HFFc6 (cell line): ENCODE measurements at regions not wholly inside any gene's neighbourhood (a gene's known extent, or its start where the extent isn't known, plus 50 kb on each side); places are given as distances from the start of the nearest gene placed in this dataset.
"Not testable (repeated sequence)": the region's sequence is repeated elsewhere in the genome, so short reads cannot be mapped to it uniquely, and the experiment has no call there.

Experiments
- DNase-seq: peaks from one replicate; pipeline ENCODE4 v3.0.0-alpha.2; 2018
- H3K27ac Mint-ChIP-seq: 2 replicates; pipeline ENCODE4 v1.8.0; 2020; ENCODE audit warnings: mild to moderate bottlenecking, mixed read lengths
- H3K27me3 Mint-ChIP-seq: 2 replicates; pipeline ENCODE4 v1.8.0; 2021; ENCODE audit warnings: mild to moderate bottlenecking, moderate library complexity, mixed read lengths; ENCODE audit not compliant: insufficient read depth
- H3K36me3 Mint-ChIP-seq: 2 replicates; pipeline ENCODE4 v1.8.0; 2021; ENCODE audit warnings: low read depth, mixed read lengths
- H3K4me1 Mint-ChIP-seq: 2 replicates; pipeline ENCODE4 v1.8.0; 2020; ENCODE audit warnings: low read depth, mixed read lengths
- H3K4me3 Mint-ChIP-seq: 2 replicates; pipeline ENCODE4 v1.8.0; 2020; ENCODE audit warnings: mild to moderate bottlenecking, moderate library complexity, mixed read lengths
- H3K9me3 Mint-ChIP-seq: 2 replicates; pipeline ENCODE4 v1.8.0; 2020; ENCODE audit warnings: mild to moderate bottlenecking, mixed read lengths
- CTCF ChIP-seq: fragments of 200-600 bp; sonication (generic); IDR thresholded peaks from 2 replicates; pipeline ENCODE4 v1.5.0; 2021; ENCODE audit warnings: antibody characterized with exemption, mild to moderate bottlenecking

- TF ChIP-seq CTCF, result no peak
Observed at GRCh38 chr6:23790756-23791155, 335.3 kb upstream of the NRSN1 start.

GRCh38 chr6:23797041-23797440 is 329.0 kb upstream of the NRSN1 start:
- Mint-ChIP-seq H3K27me3 (no peaks in the 10 kb centered on the region; the same call in 1 of the 2 replicates), H3K27ac (no peak overlapping the region), H3K9me3 (peaks cover 19% of the 10 kb centered on the region), H3K4me1 (no peaks in the 10 kb centered on the region), H3K4me3 (no peak overlapping the region), H3K36me3 (no peaks in the 10 kb centered on the region)
- no peak for TF ChIP-seq CTCF
- DNase-seq, result no peak

More at GRCh38 chr6:23790756-23791155, 335.3 kb upstream of the NRSN1 start:
- no peak for DNase-seq
- peaks cover 25% of the 10 kb centered on the region for H3K9me3 Mint-ChIP-seq
- no peak overlapping the region for H3K27ac Mint-ChIP-seq
- no peaks in the 10 kb centered on the region; the same call in 1 of the 2 replicates for H3K27me3 Mint-ChIP-seq
- no peak overlapping the region for H3K4me3 Mint-ChIP-seq
- H3K36me3 Mint-ChIP-seq, result no peaks in the 10 kb centered on the region
- H3K4me1 Mint-ChIP-seq, result no peaks in the 10 kb centered on the region

GRCh38 chr6:23804289-23804688 is 321.7 kb upstream of the NRSN1 start:
- H3K4me3 Mint-ChIP-seq, DNase-seq, H3K36me3 Mint-ChIP-seq, H3K27ac Mint-ChIP-seq, H3K4me1 Mint-ChIP-seq, H3K27me3 Mint-ChIP-seq: not testable (repeated sequence)
- peaks cover 18% of the 10 kb centered on the region for H3K9me3 Mint-ChIP-seq

GRCh38 chr6:23821141-23821540 is 304.9 kb upstream of the NRSN1 start:
- not testable (repeated sequence) for H3K4me1 Mint-ChIP-seq, H3K27me3 Mint-ChIP-seq, DNase-seq, H3K36me3 Mint-ChIP-seq, H3K4me3 Mint-ChIP-seq, H3K27ac Mint-ChIP-seq
- peaks cover 54% of the 10 kb centered on the region for H3K9me3 Mint-ChIP-seq

- H3K36me3 Mint-ChIP-seq, result no peaks in the 10 kb centered on the region
- no peaks in the 10 kb centered on the region for H3K27me3 Mint-ChIP-seq
- no peak overlapping the region for H3K4me3 Mint-ChIP-seq
- H3K27ac Mint-ChIP-seq, result no peak overlapping the region
- no peak for TF ChIP-seq CTCF
- H3K4me1 Mint-ChIP-seq, result no peaks in the 10 kb centered on the region
- DNase-seq, result no peak
- peaks cover 38% of the 10 kb centered on the region for H3K9me3 Mint-ChIP-seq
Observed at GRCh38 chr6:23823421-23823820, 302.6 kb upstream of the NRSN1 start.

GRCh38 chr6:23826572-23826971 is 299.4 kb upstream of the NRSN1 start:
- Mint-ChIP-seq H3K9me3 (peaks cover 25% of the 10 kb centered on the region), H3K36me3 (no peaks in the 10 kb centered on the region), H3K4me3 (no peak overlapping the region)

More at GRCh38 chr6:23826572-23826971, 299.4 kb upstream of the NRSN1 start:
- no peaks in the 10 kb centered on the region for H3K27me3 Mint-ChIP-seq
- DNase-seq, result no peak
- no peaks in the 10 kb centered on the region for H3K4me1 Mint-ChIP-seq
- TF ChIP-seq CTCF, result no peak
- no peak overlapping the region for H3K27ac Mint-ChIP-seq
